22Rv1 (cell line): ENCODE measurements at regions not wholly inside any gene's neighbourhood (a gene's known extent, or its start where the extent isn't known, plus 50 kb on each side); places are given as distances from the start of the nearest gene placed in this dataset.
A peak's percentile ranks its signal among the peaks of the same experiment; 100 is the strongest.

Experiments used
- H3K27ac ChIP-seq: fragments of 450-650 bp; 2 replicates; pipeline ENCODE4 v1.5.1; 2017
- CTCF ChIP-seq: fragments of 450-650 bp; IDR thresholded peaks from 2 replicates; pipeline ENCODE4 v1.5.1; 2017; ENCODE audit warnings: mild to moderate bottlenecking
- ZFX ChIP-seq: fragments of 450-650 bp; IDR thresholded peaks from 2 replicates; pipeline ENCODE4 v1.6.1; 2017; ENCODE audit warnings: antibody characterized with exemption, borderline replicate concordance

- TF ChIP-seq CTCF (no peak), ZFX (no peak)
- no peak overlapping the region for H3K27ac ChIP-seq
These were observed 250.7 kb downstream of the BTG1 start for GRCh38 chr12:91894911-91895310.

GRCh38 chr12:91893476-91893875, 252.2 kb downstream of the BTG1 start:
- TF ChIP-seq CTCF: no peak
- no peak for TF ChIP-seq ZFX
- H3K27ac ChIP-seq: peak overlapping the region; percentile 23

- no peak overlapping the region for H3K27ac ChIP-seq
- TF ChIP-seq ZFX (no peak), CTCF (no peak)
These were observed 253.4 kb downstream of the BTG1 start for GRCh38 chr12:91892081-91892855.

- no peak overlapping the region for H3K27ac ChIP-seq
- TF ChIP-seq CTCF: no peak
- TF ChIP-seq ZFX: no peak
These were observed 254.9 kb downstream of the BTG1 start for GRCh38 chr12:91890742-91891141.

GRCh38 chr12:91889910-91890309, 255.7 kb downstream of the BTG1 start:
- no peak overlapping the region for H3K27ac ChIP-seq
- TF ChIP-seq CTCF (no peak), ZFX (no peak)

- no peak overlapping the region for H3K27ac ChIP-seq
- TF ChIP-seq ZFX: no peak
- no peak for TF ChIP-seq CTCF
These were observed 256.6 kb downstream of the BTG1 start for GRCh38 chr12:91889059-91889458.

GRCh38 chr12:91887957-91888356, 257.7 kb downstream of the BTG1 start:
- TF ChIP-seq CTCF (no peak), ZFX (no peak)
- H3K27ac ChIP-seq: no peak overlapping the region
